ENCODE measurements at regions not wholly inside any gene's neighbourhood (a gene's known extent, or its start where the extent isn't known, plus 50 kb on each side); places are given as distances from the start of the nearest gene placed in this dataset.
A peak's percentile ranks its signal among the peaks of the same experiment; 100 is the strongest.

DNA sequence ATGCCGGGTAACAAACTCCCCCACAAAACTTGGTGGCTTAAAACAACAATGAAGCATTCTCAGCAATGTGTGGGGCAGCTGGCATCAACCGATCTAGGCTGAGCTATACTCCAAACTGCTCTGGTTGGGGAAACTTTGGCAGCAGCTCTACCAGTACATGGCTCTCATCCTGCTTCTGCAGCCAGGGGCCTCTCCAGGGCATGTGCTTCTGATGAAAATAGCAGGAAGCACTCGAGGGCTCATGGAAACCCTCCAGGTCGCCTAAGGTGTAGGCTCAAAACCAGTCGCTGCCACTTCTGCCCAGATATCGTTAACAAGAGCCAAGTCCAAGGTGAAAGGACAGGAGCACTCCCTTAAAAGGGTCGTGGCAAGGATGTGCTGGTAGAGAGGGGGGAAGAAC is 134.1 kb downstream of the TEX36 start:
- H3K4me1 ChIP-seq (ENCODE audit: insufficient read depth, poor library complexity, severe bottlenecking) = no peaks in the 10 kb centered on the region
- H3K9me3 ChIP-seq (ENCODE audit: severe bottlenecking) = no peaks in the 10 kb centered on the region
- no peaks in the 10 kb centered on the region for H3K36me3 ChIP-seq (ENCODE audit: low read depth)
- no peak overlapping the region for H3K27ac ChIP-seq (ENCODE audit: poor library complexity, severe bottlenecking)
- ATAC-seq (ENCODE audit: low read depth) (no peak), DNase-seq (ENCODE audit: low spot score) (no peak)
- peaks cover 5% of the 10 kb centered on the region for H3K27me3 ChIP-seq (ENCODE audit: insufficient read depth, poor library complexity, severe bottlenecking)
- no peak overlapping the region for H3K4me3 ChIP-seq (ENCODE audit: severe bottlenecking)
- TF ChIP-seq, protein P1, sequence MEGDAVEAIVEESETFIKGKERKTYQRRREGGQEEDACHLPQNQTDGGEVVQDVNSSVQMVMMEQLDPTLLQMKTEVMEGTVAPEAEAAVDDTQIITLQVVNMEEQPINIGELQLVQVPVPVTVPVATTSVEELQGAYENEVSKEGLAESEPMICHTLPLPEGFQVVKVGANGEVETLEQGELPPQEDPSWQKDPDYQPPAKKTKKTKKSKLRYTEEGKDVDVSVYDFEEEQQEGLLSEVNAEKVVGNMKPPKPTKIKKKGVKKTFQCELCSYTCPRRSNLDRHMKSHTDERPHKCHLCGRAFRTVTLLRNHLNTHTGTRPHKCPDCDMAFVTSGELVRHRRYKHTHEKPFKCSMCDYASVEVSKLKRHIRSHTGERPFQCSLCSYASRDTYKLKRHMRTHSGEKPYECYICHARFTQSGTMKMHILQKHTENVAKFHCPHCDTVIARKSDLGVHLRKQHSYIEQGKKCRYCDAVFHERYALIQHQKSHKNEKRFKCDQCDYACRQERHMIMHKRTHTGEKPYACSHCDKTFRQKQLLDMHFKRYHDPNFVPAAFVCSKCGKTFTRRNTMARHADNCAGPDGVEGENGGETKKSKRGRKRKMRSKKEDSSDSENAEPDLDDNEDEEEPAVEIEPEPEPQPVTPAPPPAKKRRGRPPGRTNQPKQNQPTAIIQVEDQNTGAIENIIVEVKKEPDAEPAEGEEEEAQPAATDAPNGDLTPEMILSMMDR (IDR thresholded peaks at IDR 0.05; ENCODE audit: poor library complexity, severe bottlenecking) = no peak

DNA sequence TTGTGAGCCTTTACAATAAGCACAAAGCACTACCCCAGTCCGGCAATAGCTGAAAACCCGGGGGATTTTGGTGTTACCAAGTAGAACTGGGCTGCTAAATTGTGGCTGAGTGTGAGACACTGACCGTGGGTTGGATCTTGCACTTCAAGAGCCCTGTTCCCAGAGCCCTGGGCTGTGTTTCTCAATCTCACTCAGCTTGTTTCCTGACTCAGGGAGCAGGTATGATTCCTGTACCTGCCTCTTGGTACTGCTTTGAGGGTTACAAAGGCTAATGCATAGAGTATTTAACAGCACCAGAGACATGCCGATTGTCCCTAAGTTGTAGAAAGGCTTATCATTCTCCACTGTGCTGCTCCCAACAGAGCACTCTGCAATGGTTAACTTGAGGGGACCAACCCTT is 134.6 kb downstream of the TEX36 start:
- Histone ChIP-seq H3K4me3 (ENCODE audit: severe bottlenecking) (no peak overlapping the region), H3K9me3 (ENCODE audit: severe bottlenecking) (no peaks in the 10 kb centered on the region), H3K27ac (ENCODE audit: poor library complexity, severe bottlenecking) (no peak overlapping the region), H3K27me3 (ENCODE audit: insufficient read depth, poor library complexity, severe bottlenecking) (peaks cover 5% of the 10 kb centered on the region), H3K4me1 (ENCODE audit: insufficient read depth, poor library complexity, severe bottlenecking) (no peaks in the 10 kb centered on the region), H3K36me3 (ENCODE audit: low read depth) (no peaks in the 10 kb centered on the region)
- TF ChIP-seq, protein P1 (IDR thresholded peaks at IDR 0.05; ENCODE audit: poor library complexity, severe bottlenecking) = no peak
- no peak for DNase-seq (ENCODE audit: low spot score)
- ATAC-seq (ENCODE audit: low read depth) = no peak

DNA sequence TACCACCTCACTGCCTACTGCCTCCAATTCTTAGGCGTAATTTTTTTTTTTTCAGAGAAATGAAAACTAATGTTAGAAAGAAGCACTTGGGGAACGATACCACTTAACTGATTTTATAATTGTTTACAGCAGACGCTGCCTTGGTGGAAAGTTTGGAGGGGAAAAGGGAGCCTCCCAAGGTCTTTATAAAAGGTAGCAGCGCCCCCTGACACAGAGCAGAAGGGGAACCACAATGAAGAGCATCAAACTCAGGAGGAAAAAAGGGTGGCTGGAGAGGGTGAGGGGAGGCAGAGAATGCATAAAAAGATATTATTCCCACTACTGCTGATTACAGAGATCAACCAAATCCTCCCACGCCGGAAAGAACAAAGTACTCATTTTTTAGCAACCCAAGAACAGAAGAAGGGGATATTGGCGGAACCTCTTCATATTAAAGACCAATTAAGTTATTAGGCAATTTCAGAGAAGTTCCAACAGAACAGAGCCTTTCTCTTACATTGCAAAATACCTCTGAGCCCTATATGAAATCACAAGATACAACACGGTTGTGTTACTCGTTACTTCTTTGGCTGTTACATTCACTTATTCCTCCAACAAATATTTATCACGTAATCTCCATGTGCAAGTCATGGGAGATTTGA is 135.8 kb downstream of the TEX36 start:
- Histone ChIP-seq H3K4me3 (ENCODE audit: severe bottlenecking) (no peak overlapping the region), H3K9me3 (ENCODE audit: severe bottlenecking) (no peaks in the 10 kb centered on the region), H3K27ac (ENCODE audit: poor library complexity, severe bottlenecking) (no peak overlapping the region), H3K36me3 (ENCODE audit: low read depth) (no peaks in the 10 kb centered on the region), H3K4me1 (ENCODE audit: insufficient read depth, poor library complexity, severe bottlenecking) (no peaks in the 10 kb centered on the region), H3K27me3 (ENCODE audit: insufficient read depth, poor library complexity, severe bottlenecking) (peaks cover 5% of the 10 kb centered on the region)
- DNase-seq (ENCODE audit: low spot score) (no peak), ATAC-seq (ENCODE audit: low read depth) (no peak)
- TF ChIP-seq, protein P1 (IDR thresholded peaks at IDR 0.05; ENCODE audit: poor library complexity, severe bottlenecking) = no peak

DNA sequence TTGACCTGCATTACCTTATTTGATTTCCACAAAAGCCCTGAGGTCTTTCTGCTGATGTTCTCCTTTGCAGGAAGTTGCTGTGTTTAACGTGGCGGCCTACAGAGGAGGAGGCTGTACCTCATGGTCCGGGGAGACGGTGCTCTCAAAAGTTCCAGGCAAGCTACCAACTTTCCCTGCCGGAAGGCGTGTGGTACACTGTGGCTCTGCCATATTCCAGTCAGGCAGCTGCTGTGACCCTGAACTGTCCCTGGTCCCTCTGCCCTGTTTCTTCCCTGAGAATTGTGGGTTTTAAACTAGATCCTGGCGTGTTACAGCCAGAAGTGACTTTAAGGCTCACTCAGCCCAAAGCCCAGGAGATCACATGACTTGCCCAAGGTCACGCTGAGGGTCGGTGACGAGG is 139.2 kb downstream of the TEX36 start:
- TF ChIP-seq, protein P1 (IDR thresholded peaks at IDR 0.05; ENCODE audit: poor library complexity, severe bottlenecking) = no peak
- no peak for DNase-seq (ENCODE audit: low spot score)
- H3K4me1 ChIP-seq (ENCODE audit: insufficient read depth, poor library complexity, severe bottlenecking) = no peaks in the 10 kb centered on the region

DNA sequence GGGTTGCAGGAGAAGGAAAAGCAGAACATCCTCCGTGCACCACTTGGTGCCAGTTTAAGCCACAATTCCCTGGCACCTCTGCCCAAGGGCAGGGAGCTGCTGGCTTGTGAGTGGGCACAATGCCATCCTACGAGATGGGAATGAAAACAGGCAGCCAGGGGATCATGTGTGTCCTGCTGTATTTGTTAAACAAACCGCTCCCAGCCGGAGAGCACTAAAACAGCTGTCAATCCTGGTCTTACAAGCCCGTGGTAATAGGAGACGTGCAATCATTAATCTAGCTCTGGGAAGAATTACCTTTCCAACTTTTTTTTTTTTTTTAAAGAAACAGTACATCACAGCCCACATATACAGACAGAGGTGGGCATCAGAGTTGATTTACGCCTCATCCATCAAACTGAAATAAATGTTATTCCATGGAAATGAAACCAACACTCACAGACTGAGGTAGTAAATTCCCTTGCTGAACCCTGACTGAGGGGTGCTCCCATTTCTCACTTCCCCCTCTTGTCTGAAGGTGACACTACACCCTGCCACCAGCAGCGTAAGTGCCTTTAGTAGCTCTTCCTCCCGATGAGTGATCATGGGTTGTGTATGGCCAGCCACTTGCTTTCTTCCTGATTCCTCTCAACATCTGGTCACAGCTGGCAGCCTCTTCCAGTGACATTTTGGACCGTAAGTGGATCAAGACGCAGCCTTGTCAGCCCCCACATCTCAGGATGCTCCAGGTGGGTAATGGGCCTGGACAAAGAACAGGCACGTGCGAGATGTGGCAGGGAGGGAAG is 143.8 kb downstream of the TEX36 start:
- TF ChIP-seq, protein P1 (IDR thresholded peaks at IDR 0.05; ENCODE audit: poor library complexity, severe bottlenecking) = no peak
- DNase-seq (ENCODE audit: low spot score) (no peak), ATAC-seq (ENCODE audit: low read depth) (peak; percentile 31; the same call in 1 of the 3 replicates)
- Histone ChIP-seq H3K36me3 (ENCODE audit: low read depth) (no peaks in the 10 kb centered on the region), H3K4me1 (ENCODE audit: insufficient read depth, poor library complexity, severe bottlenecking) (no peaks in the 10 kb centered on the region), H3K27ac (ENCODE audit: poor library complexity, severe bottlenecking) (no peak overlapping the region), H3K9me3 (ENCODE audit: severe bottlenecking) (no peaks in the 10 kb centered on the region), H3K4me3 (ENCODE audit: severe bottlenecking) (no peak overlapping the region), H3K27me3 (ENCODE audit: insufficient read depth, poor library complexity, severe bottlenecking) (peaks cover 4% of the 10 kb centered on the region)

More for the DNA sequence above, 139.2 kb downstream of the TEX36 start:
- Histone ChIP-seq H3K4me3 (ENCODE audit: severe bottlenecking) (no peak overlapping the region), H3K9me3 (ENCODE audit: severe bottlenecking) (no peaks in the 10 kb centered on the region), H3K27me3 (ENCODE audit: insufficient read depth, poor library complexity, severe bottlenecking) (no peaks in the 10 kb centered on the region), H3K36me3 (ENCODE audit: low read depth) (no peaks in the 10 kb centered on the region), H3K27ac (ENCODE audit: poor library complexity, severe bottlenecking) (no peak overlapping the region)
- no peak for ATAC-seq (ENCODE audit: low read depth)

Data from RWPE2 (cell line).